ENCODE measurements at regions not wholly inside any gene's neighbourhood (a gene's known extent, or its start where the extent isn't known, plus 50 kb on each side); places are given as distances from the start of the nearest gene placed in this dataset.

DNA sequence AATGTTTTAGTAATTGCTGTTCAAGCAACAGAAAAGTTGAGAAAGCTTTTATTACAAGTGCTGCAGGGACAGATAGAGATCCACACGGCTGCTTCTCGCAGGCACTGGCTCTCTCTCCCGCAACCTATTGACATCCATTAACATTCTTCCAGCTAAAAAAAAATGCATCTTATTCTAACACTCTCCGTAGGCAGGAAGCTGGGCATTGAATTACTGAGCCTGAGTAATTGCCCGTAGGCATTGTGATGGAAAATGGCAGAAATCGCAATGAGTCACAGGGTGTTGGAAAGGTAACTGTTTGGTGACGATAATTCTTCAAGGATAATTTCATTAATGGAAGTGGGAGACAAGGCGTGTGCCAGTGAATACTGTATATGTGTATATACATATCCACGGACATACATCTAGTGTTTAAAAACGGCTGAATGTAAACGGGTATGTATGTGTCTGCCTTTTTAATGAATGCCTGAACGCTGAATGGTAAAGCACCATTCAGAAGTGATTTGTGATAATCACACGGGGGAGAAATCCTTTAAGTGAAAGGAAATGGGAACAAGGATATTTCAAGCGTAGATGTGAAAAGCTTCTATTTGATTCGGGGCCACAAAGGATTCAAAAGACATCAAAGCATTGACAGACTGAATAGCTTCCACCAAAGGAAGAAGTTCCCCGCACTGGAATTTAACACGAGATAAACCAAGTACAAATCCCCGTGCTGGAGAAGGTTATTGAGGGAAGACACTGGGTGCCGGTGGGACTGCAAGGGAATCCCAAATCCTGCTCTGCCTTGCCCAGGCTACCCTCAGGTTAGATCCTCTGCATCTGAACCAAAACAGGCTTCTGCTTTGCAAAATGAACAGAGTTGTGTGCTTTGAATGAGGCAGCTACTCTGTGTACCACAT, 567.2 kb downstream of the NPHP4 start:
- TF ChIP-seq, protein P1, sequence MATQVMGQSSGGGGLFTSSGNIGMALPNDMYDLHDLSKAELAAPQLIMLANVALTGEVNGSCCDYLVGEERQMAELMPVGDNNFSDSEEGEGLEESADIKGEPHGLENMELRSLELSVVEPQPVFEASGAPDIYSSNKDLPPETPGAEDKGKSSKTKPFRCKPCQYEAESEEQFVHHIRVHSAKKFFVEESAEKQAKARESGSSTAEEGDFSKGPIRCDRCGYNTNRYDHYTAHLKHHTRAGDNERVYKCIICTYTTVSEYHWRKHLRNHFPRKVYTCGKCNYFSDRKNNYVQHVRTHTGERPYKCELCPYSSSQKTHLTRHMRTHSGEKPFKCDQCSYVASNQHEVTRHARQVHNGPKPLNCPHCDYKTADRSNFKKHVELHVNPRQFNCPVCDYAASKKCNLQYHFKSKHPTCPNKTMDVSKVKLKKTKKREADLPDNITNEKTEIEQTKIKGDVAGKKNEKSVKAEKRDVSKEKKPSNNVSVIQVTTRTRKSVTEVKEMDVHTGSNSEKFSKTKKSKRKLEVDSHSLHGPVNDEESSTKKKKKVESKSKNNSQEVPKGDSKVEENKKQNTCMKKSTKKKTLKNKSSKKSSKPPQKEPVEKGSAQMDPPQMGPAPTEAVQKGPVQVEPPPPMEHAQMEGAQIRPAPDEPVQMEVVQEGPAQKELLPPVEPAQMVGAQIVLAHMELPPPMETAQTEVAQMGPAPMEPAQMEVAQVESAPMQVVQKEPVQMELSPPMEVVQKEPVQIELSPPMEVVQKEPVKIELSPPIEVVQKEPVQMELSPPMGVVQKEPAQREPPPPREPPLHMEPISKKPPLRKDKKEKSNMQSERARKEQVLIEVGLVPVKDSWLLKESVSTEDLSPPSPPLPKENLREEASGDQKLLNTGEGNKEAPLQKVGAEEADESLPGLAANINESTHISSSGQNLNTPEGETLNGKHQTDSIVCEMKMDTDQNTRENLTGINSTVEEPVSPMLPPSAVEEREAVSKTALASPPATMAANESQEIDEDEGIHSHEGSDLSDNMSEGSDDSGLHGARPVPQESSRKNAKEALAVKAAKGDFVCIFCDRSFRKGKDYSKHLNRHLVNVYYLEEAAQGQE (IDR thresholded peaks at IDR 0.05; ENCODE audit: insufficient read depth in 1 of 2, low read depth in 2 of 2, low read length in 2 of 2), result no peak
- TF ChIP-seq FOXP2 (optimal IDR thresholded peaks at IDR 0.05; ENCODE audit: borderline replicate concordance, extremely low read depth, extremely low read length, insufficient read depth), result no peak
- TF ChIP-seq TAF1 (IDR thresholded peaks at IDR 0.05; ENCODE audit: borderline replicate concordance, insufficient read depth, low read length), result no peak
- no peak for TF ChIP-seq POLR2AphosphoS5 (IDR thresholded peaks at IDR 0.05; ENCODE audit: low read depth, low read length)

Data from PFSK-1 (cell line).